ENCODE measurements at regions not wholly inside any gene's neighbourhood (a gene's known extent, or its start where the extent isn't known, plus 50 kb on each side); places are given as distances from the start of the nearest gene placed in this dataset.

- DNase-seq, result no peak
These were observed 1114.7 kb upstream of the PABPC4L start for GRCh38 chr4:135316266-135316779.

- no peak for DNase-seq
These were observed 1088.5 kb upstream of the PABPC4L start for GRCh38 chr4:135290136-135290535.

GRCh38 chr4:135283934-135284333 lies 1082.3 kb upstream of the PABPC4L start:
- DNase-seq, result peak; percentile 4

GRCh38 chr4:135282676-135283075 lies 1081.1 kb upstream of the PABPC4L start:
- DNase-seq, result no peak

GRCh38 chr4:135281230-135281629 lies 1079.6 kb upstream of the PABPC4L start:
- DNase-seq, result no peak

GRCh38 chr4:135277980-135278315 lies 1076.4 kb upstream of the PABPC4L start:
- DNase-seq, result peak; percentile 90

GRCh38 chr4:135277068-135277979 lies 1075.7 kb upstream of the PABPC4L start:
- peak; percentile 52 for DNase-seq

- no peak for DNase-seq
These were observed 1072.8 kb upstream of the PABPC4L start for GRCh38 chr4:135274416-135274815.

GRCh38 chr4:135269125-135269890 lies 1067.7 kb upstream of the PABPC4L start:
- no peak for DNase-seq

GRCh38 chr4:135268369-135268768 lies 1066.8 kb upstream of the PABPC4L start:
- DNase-seq, result no peak

- peak; percentile 57 for DNase-seq
These were observed 1065.7 kb upstream of the PABPC4L start for GRCh38 chr4:135267148-135267865.

- no peak for DNase-seq
These were observed 1054.5 kb upstream of the PABPC4L start for GRCh38 chr4:135256111-135256510.

- DNase-seq, result no peak
These were observed 1048.5 kb upstream of the PABPC4L start for GRCh38 chr4:135250040-135250439.

GRCh38 chr4:135249024-135249423 lies 1047.4 kb upstream of the PABPC4L start:
- peak; percentile 93 for DNase-seq

GRCh38 chr4:135244696-135245095 lies 1043.1 kb upstream of the PABPC4L start:
- DNase-seq, result no peak

- peak; percentile 84 for DNase-seq
These were observed 1042.5 kb upstream of the PABPC4L start for GRCh38 chr4:135244056-135244455.

GRCh38 chr4:135240796-135241195 lies 1039.2 kb upstream of the PABPC4L start:
- DNase-seq, result peak; percentile 10

- DNase-seq, result no peak
These were observed 1038.4 kb upstream of the PABPC4L start for GRCh38 chr4:135239964-135240363.

GRCh38 chr4:135238940-135239339 lies 1037.4 kb upstream of the PABPC4L start:
- no peak for DNase-seq

GRCh38 chr4:135236048-135236447 lies 1034.5 kb upstream of the PABPC4L start:
- DNase-seq, result no peak

GRCh38 chr4:135227842-135228241 lies 1026.3 kb upstream of the PABPC4L start:
- no peak for DNase-seq

- no peak for DNase-seq
These were observed 1024.0 kb upstream of the PABPC4L start for GRCh38 chr4:135225551-135225950.

- DNase-seq, result no peak
These were observed 1008.8 kb upstream of the PABPC4L start for GRCh38 chr4:135210341-135210740.
